CD14-positive monocyte (primary cell): ENCODE measurements at regions not wholly inside any gene's neighbourhood (a gene's known extent, or its start where the extent isn't known, plus 50 kb on each side); places are given as distances from the start of the nearest gene placed in this dataset.

Source experiments
- DNase-seq, 3 donors: peaks; one replicate each; pipeline ENCODE4 v3.0.0-alpha.2; 2011 to 2022
- H2AFZ ChIP-seq: 2 replicates; pipeline ENCODE4 v1.6.0; 2012; ENCODE audit warnings: mild to moderate bottlenecking, low read depth, low read length, inconsistent platforms; ENCODE audit not compliant: insufficient read depth, poor library complexity, severe bottlenecking
- H3K27ac ChIP-seq, 2 donors: 1 replicate in 1 of 2; 2 replicates in 1 of 2; pipeline ENCODE4 v1.5.1; 2012 to 2013; ENCODE audit warnings: low read length in 2 of 2, control low read depth in 1 of 2, inconsistent platforms in 1 of 2, low read depth in 1 of 2, mild to moderate bottlenecking in 1 of 2
- H3K27me3 ChIP-seq, 2 donors: one replicate each; pipeline versions ENCODE4 v1.6.0 to v1.6.1; 2011 to 2013; ENCODE audit warnings: low read length in 2 of 2; ENCODE audit not compliant: control insufficient read depth in 2 of 2, insufficient read depth in 2 of 2
- H3K36me3 ChIP-seq, 2 donors: replicated peaks in 1 of 2; 1 replicate in 1 of 2; 2 replicates in 1 of 2; pipeline versions ENCODE4 v1.5.1 to v1.6.1; 2012 to 2013; ENCODE audit warnings: low read length in 2 of 2, control low read depth in 1 of 2, inconsistent platforms in 1 of 2, mild to moderate bottlenecking in 1 of 2; ENCODE audit not compliant: insufficient read depth in 2 of 2, control insufficient read depth in 1 of 2
- H3K4me1 ChIP-seq, 2 donors: 1 replicate in 1 of 2; 2 replicates in 1 of 2; pipeline versions ENCODE4 v1.5.1 to v1.6.1; 2012 to 2013; ENCODE audit warnings: low read length in 2 of 2, control low read depth in 1 of 2, inconsistent platforms in 1 of 2, mild to moderate bottlenecking in 1 of 2, moderate library complexity in 1 of 2; ENCODE audit not compliant: insufficient read depth in 2 of 2, control insufficient read depth in 1 of 2
- H3K4me2 ChIP-seq: replicated peaks from 2 replicates; pipeline ENCODE3; 2012; ENCODE audit warnings: low read length, moderate library complexity, mild to moderate bottlenecking; ENCODE audit not compliant: poor library complexity, severe bottlenecking; ENCODE audit errors: extremely low read depth
- H3K4me3 ChIP-seq, 3 experiments: fragments of 200-600 bp in 1 of 3; sonication (generic) in 1 of 3; replicated peaks in 1 of 3; 1 replicate in 2 of 3; 2 replicates in 1 of 3; pipeline ENCODE4 v1.5.1; 2011 to 2013; ENCODE audit warnings: low read length in 3 of 3, mild to moderate bottlenecking in 3 of 3, control low read depth in 2 of 3, low read depth in 2 of 3, inconsistent platforms in 1 of 3, moderate library complexity in 1 of 3
- H3K79me2 ChIP-seq: 2 replicates; pipeline ENCODE4 v1.6.0; 2012; ENCODE audit warnings: mild to moderate bottlenecking, control low read depth, inconsistent platforms, low read length, moderate library complexity; ENCODE audit not compliant: insufficient read depth
- H3K9ac ChIP-seq: 2 replicates; pipeline ENCODE4 v1.6.0; 2017; ENCODE audit warnings: low read length, mild to moderate bottlenecking; ENCODE audit not compliant: insufficient read depth, poor library complexity, severe bottlenecking
- H3K9me3 ChIP-seq, 2 donors: replicated peaks in 1 of 2; 1 replicate in 1 of 2; 2 replicates in 1 of 2; pipeline versions ENCODE4 v1.5.1 to v1.6.1; 2012 to 2013; ENCODE audit warnings: low read length in 2 of 2, control low read depth in 1 of 2; ENCODE audit not compliant: control insufficient read depth in 1 of 2, insufficient read depth in 1 of 2
- H4K20me1 ChIP-seq: 2 replicates; pipeline ENCODE4 v1.6.0; 2012; ENCODE audit warnings: mild to moderate bottlenecking, low read length, control low read depth, moderate library complexity; ENCODE audit not compliant: insufficient read depth
- H3K27ac Mint-ChIP-seq, 7 donors: one replicate each; pipeline ENCODE4 v1.8.0; 2020; ENCODE audit warnings: mild to moderate bottlenecking in 7 of 7, mixed read lengths in 7 of 7, moderate library complexity in 6 of 7, inconsistent platforms in 2 of 7
- H3K27me3 Mint-ChIP-seq, 3 donors: one replicate each; pipeline ENCODE4 v1.8.0; 2021 to 2022; ENCODE audit warnings: low read depth in 3 of 3, mild to moderate bottlenecking in 3 of 3, mixed read lengths in 3 of 3, moderate library complexity in 3 of 3, inconsistent platforms in 1 of 3
- H3K36me3 Mint-ChIP-seq, 2 donors: one replicate each; pipeline ENCODE4 v1.8.0; 2020; ENCODE audit warnings: mixed read lengths in 2 of 2, inconsistent platforms in 1 of 2, mild to moderate bottlenecking in 1 of 2
- H3K4me1 Mint-ChIP-seq: one replicate; pipeline ENCODE4 v1.8.0; 2020; ENCODE audit warnings: mild to moderate bottlenecking, mixed read lengths
- H3K4me3 Mint-ChIP-seq, 2 donors: one replicate each; pipeline ENCODE4 v1.8.0; 2020; ENCODE audit warnings: mild to moderate bottlenecking in 2 of 2, mixed read lengths in 2 of 2, moderate library complexity in 1 of 2
- H3K9me3 Mint-ChIP-seq, 7 donors: one replicate each; pipeline ENCODE4 v1.8.0; 2020 to 2022; ENCODE audit warnings: mixed read lengths in 7 of 7, mild to moderate bottlenecking in 6 of 7, moderate library complexity in 6 of 7, inconsistent platforms in 2 of 7
- WGBS: methylation state at CpG from one replicate; pipeline ENCODE4 v1.1.5; 2013; ENCODE audit warnings: missing lambda C conversion rate; ENCODE audit not compliant: insufficient coverage; 5-methylcytosine and 5-hydroxymethylcytosine counted together
- intact Hi-C, 2 donors: fragments of 100-400 bp; cut with micrococcal nuclease; formaldehyde crosslinking; loops; one replicate each; pipeline versions ENCODE4 v1.15.0 to v1.15.1; 2023
- TF ChIP-seq, protein P1 (sequence below): fragments of 200-600 bp; IDR thresholded peaks from one replicate; pipeline ENCODE4 v1.8.0; 2022; ENCODE audit warnings: antibody characterized with exemption, mild to moderate bottlenecking

DNA sequence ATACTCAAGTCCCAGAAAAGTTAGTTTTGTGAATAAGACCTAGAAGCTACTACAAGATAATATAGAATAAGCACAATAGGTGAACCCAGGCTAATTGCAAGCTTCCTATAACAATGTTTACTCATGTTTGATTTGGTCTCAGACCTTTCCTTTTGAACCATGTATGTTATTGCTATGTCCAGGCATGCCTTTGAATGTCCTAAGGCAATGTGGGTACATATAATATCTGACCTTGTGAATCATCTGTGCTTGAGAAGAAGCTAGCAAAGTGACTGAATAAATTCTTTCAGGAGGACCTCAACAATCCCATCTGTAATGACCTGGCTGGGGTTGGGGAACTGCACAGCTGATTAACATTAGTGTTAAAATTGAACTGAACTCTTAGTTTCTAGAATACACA is 1285.9 kb upstream of the CELF4 start:
- H3K27ac Mint-ChIP-seq, result no peak overlapping the region

DNA sequence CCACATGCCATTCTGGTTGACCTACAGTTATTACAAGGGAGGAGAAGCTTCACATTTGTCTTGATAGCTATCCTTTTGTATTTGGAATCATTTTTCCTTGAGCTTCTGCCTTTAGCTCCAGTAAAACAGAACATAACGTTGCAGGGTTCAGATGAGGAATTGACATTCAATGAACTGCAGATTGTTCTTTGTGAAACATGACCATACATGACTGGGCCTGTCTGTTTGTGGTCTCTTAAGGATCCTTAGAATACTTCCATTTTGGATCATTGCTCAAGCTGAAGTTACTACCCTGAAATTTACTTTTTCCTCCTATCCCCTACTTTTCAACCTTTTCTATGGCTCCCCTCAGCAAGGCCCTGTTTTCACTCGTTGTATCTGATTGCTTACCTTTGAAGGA is 1281.7 kb upstream of the CELF4 start:
- Mint-ChIP-seq H3K27me3 (peaks cover 0 to 3% (median 0%) of the 10 kb centered on the region in 3 donors), H3K4me1 (no peaks in the 10 kb centered on the region), H3K9me3 (peaks cover 0 to 11% (median 4%) of the 10 kb centered on the region in 7 donors), H3K4me3 (no peak overlapping the region), H3K36me3 (no peaks in the 10 kb centered on the region), H3K27ac (no peak overlapping the region)
- Histone ChIP-seq H4K20me1 (no peaks in the 10 kb centered on the region), H3K4me2 (no peak overlapping the region), H3K36me3 (no peaks in the 10 kb centered on the region), H3K27ac (no peak overlapping the region), H3K9ac (no peak overlapping the region), H2AFZ (no peak overlapping the region), H3K4me3 (no peak overlapping the region), H3K79me2 (no peaks in the 10 kb centered on the region), H3K27me3 (no peaks in the 10 kb centered on the region), H3K4me1 (no peaks in the 10 kb centered on the region), H3K9me3 (peaks cover 0 to 3% of the 10 kb centered on the region in 2 donors)
- intact Hi-C loops, result no loop called here
- WGBS, result 100% methylated on average over 1 of the region's 2 CpGs
- no peak for DNase-seq
- TF ChIP-seq, protein P1, sequence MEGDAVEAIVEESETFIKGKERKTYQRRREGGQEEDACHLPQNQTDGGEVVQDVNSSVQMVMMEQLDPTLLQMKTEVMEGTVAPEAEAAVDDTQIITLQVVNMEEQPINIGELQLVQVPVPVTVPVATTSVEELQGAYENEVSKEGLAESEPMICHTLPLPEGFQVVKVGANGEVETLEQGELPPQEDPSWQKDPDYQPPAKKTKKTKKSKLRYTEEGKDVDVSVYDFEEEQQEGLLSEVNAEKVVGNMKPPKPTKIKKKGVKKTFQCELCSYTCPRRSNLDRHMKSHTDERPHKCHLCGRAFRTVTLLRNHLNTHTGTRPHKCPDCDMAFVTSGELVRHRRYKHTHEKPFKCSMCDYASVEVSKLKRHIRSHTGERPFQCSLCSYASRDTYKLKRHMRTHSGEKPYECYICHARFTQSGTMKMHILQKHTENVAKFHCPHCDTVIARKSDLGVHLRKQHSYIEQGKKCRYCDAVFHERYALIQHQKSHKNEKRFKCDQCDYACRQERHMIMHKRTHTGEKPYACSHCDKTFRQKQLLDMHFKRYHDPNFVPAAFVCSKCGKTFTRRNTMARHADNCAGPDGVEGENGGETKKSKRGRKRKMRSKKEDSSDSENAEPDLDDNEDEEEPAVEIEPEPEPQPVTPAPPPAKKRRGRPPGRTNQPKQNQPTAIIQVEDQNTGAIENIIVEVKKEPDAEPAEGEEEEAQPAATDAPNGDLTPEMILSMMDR, result no peak

More for the DNA sequence above, 1285.9 kb upstream of the CELF4 start:
- Histone ChIP-seq H3K4me3 (no peak overlapping the region), H3K9me3 (peaks cover 16 to 18% of the 10 kb centered on the region in 2 donors), H3K36me3 (no peaks in the 10 kb centered on the region), H3K27me3 (no peaks in the 10 kb centered on the region), H2AFZ (no peak overlapping the region), H3K27ac (no peak overlapping the region), H3K9ac (no peak overlapping the region), H3K79me2 (no peaks in the 10 kb centered on the region), H3K4me1 (no peaks in the 10 kb centered on the region), H3K4me2 (no peak overlapping the region), H4K20me1 (no peaks in the 10 kb centered on the region)
- Mint-ChIP-seq H3K4me1 (no peaks in the 10 kb centered on the region), H3K27me3 (peaks cover 0 to under 1% (median 0%) of the 10 kb centered on the region in 3 donors), H3K36me3 (no peaks in the 10 kb centered on the region), H3K9me3 (peaks cover 5 to 12% (median 8%) of the 10 kb centered on the region in 7 donors), H3K4me3 (no peak overlapping the region)
- TF ChIP-seq, protein P1, result no peak
- intact Hi-C loops, result no loop called here
- DNase-seq, result no peak
